Lung microvascular endothelial cell (primary cell): ENCODE measurements at regions not wholly inside any gene's neighbourhood (a gene's known extent, or its start where the extent isn't known, plus 50 kb on each side); places are given as distances from the start of the nearest gene placed in this dataset.
A peak's percentile ranks its signal among the peaks of the same experiment; 100 is the strongest.

Source experiments
- DNase-seq, 2 donors: peaks; one replicate each; pipeline versions ENCODE4 v3.0.0 to v3.0.0-alpha.2; 2010; ENCODE audit warnings: low read depth in 2 of 2

- no peak for DNase-seq
These were observed 51.6 kb upstream of the SRGAP3 start for GRCh38 chr3:9301091-9301490.

- no peak for DNase-seq
These were observed 52.4 kb upstream of the SRGAP3 start for GRCh38 chr3:9301798-9302197.

GRCh38 chr3:9302425-9303181, 53.2 kb upstream of the SRGAP3 start:
- DNase-seq: peak; percentile 77 to 90

- DNase-seq: no peak
These were observed 54.4 kb upstream of the THUMPD3 start for GRCh38 chr3:9308298-9308990.

- DNase-seq: no peak
These were observed 52.8 kb upstream of the THUMPD3 start for GRCh38 chr3:9310043-9310442.

GRCh38 chr3:9311228-9311627, 51.6 kb upstream of the THUMPD3 start:
- DNase-seq: peak in 1 of 2 donors; percentile 24
